HS-27A (cell line): ENCODE measurements at regions not wholly inside any gene's neighbourhood (a gene's known extent, or its start where the extent isn't known, plus 50 kb on each side); places are given as distances from the start of the nearest gene placed in this dataset.

Source experiments
- DNase-seq: peaks from one replicate; pipeline ENCODE4 v3.0.0-alpha.2; 2012; ENCODE audit warnings: low read depth, missing footprints

GRCh38 chr22:49327411-49328117 is 500.1 kb downstream of the BRD1 start:
- no peak for DNase-seq

DNA sequence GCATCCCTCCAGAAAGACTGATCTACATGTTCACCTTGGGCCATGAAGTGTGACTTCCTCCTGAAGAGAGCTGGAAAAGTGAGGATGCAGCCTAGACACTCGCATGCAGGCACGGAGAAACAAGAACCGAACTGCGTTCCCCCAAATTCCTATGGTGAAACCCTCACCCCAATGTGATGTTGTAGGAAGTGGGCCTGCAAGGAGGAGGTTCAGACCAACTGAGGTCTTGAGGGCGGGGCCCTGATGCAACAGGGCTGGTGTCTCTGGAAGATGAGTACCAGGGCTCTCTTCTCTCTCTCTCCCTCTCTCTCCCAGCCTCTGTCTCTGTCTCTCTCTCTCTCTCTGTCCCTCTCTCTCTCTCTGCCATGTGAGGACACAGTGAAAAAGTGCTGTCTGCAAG is 501.1 kb downstream of the BRD1 start:
- no peak for DNase-seq

- DNase-seq, result no peak
Observed at GRCh38 chr22:49325531-49326395, 501.9 kb downstream of the BRD1 start.

GRCh38 chr22:49324527-49325491 is 502.9 kb downstream of the BRD1 start:
- no peak for DNase-seq

DNA sequence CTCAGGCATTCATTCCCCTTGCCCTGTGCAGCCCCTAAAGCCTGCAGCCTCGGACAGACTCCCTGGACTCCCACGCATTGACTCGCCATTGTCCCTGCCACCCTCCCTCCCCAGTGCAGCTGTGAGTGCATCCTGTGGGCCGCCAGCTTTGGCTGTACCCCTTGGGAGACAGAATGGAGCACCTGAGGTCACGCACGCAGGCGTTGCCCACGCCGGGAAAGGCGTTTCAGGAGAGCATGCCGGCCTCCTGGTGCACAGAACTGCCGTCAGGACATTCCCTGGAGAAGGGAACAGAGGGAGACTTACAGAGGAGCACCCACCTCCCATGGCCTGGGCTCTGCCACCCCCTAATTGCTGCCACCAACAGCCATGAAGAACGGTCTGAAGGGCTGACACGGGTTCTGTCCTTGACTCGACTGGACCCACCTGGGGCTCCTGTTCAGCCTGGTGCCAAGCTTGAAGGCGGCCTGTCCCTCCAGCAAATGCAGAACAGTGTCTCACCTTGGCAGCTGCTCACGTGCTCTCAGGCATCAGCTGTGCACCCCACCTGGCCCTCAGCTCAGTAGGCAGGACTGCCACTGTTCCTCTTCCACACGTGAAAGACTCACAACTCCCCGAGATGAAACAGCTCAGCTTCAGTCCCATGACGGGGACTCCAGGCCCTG is 503.8 kb downstream of the BRD1 start:
- DNase-seq, result no peak

GRCh38 chr22:49322861-49323622 is 504.6 kb downstream of the BRD1 start:
- no peak for DNase-seq

DNA sequence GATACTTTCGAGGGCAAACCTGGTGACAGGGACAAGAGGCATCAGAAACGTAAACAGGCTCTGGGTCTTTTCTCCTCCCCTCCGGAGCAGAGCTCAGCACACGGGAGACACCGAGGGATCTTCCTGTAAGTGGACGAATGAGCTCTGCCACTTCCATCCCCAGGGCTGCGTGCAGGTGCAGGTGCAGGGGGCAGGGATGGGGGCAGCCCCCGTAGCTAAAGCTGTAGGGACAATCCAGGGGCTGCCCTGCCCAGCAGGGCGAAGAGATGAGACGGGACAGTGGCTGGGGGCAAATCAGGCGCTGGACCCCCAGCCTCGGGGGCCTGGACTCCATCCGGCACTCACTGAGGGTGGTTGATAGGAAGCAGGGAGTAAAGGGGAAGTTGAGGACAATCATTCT is 505.4 kb downstream of the BRD1 start:
- no peak for DNase-seq

DNA sequence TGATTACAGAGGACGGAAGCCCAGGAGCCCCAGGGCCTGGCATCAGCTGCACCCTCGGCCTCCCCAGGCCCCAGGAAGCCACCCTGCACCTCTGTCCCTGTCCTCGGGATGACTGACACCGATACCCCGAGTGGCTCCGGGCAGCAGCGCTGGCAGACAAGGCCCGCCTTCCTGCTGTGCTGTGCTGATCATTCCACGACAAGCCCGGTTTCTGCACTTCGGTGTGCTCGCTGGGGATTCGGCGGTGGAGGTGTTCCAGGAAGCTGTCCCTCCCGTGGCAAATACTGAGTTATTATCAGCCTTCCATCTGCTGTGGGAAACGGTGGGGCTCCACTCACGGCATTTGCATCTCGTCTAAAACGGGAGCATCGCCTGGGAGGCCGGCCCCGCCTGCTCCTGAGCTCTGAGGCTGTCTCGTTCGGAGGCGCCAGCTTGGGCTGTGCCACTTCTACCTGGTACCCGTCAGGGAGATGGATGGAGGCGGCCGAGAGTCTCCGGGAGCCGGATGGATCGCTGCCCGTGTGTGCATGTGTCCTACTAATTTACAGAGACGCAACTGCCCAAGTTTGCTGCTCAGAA is 506.1 kb downstream of the BRD1 start:
- no peak for DNase-seq

GRCh38 chr22:49320714-49321476 is 506.8 kb downstream of the BRD1 start:
- no peak for DNase-seq

- no peak for DNase-seq
Observed at GRCh38 chr22:49317369-49317768, 510.3 kb downstream of the BRD1 start.

- no peak for DNase-seq
Observed at GRCh38 chr22:49312601-49313000, 515.1 kb downstream of the BRD1 start.

DNA sequence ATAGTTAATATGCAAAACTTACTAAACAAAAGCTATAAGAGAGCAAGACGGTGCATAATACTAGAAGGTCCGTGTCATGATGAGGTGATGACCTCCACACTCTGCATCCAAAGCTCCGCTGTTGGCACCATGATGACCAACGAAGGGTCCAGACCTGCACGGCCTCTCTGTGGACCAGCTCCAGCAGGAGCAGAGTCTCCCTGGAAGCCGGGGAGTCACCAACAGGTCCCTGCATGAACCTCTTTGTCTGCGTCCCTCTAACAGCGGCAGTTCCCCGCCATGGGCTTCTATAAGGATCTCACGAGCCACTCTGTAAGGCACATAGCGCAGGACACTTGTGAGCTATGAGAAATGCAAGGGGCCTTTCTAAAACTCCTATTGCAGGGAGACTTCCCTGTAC is 517.3 kb downstream of the BRD1 start:
- no peak for DNase-seq

DNA sequence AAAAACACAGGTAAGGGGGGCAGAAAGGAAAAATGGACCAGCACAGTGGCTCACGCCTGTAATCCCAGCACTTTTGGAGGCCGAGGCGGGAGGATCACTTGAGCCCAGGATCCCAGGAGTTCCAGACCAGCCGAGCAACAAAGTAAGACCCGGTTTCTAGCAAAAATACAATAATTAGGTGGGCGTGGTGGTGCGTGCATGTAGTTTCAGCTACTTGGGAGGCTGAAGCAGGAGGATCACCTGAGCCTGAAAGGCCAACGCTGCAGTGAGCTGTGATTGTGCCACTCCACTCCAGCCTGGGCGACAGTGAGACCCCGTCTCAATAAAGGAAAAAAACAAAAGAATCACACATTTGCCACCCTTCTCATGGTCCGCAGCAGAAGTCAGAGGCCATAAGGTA is 519.4 kb downstream of the BRD1 start:
- no peak for DNase-seq

GRCh38 chr22:49307870-49308269 is 519.8 kb downstream of the BRD1 start:
- DNase-seq, result no peak

- no peak for DNase-seq
Observed at GRCh38 chr22:49307481-49307830, 520.2 kb downstream of the BRD1 start.

GRCh38 chr22:49306632-49307480 is 520.8 kb downstream of the BRD1 start:
- DNase-seq, result no peak

- DNase-seq, result no peak
Observed at GRCh38 chr22:49305966-49306631, 521.6 kb downstream of the BRD1 start.

GRCh38 chr22:49305214-49305965 is 522.3 kb downstream of the BRD1 start:
- DNase-seq, result no peak
